Mesendoderm (in vitro differentiated cells): ENCODE measurements at regions not wholly inside any gene's neighbourhood (a gene's known extent, or its start where the extent isn't known, plus 50 kb on each side); places are given as distances from the start of the nearest gene placed in this dataset.
"Not testable (repeated sequence)": the region's sequence is repeated elsewhere in the genome, so short reads cannot be mapped to it uniquely, and the experiment has no call there.

Experiments
- DNase-seq: peaks from one replicate; pipeline ENCODE4 v3.0.0; 2013
- H2AK5ac ChIP-seq: 2 replicates; pipeline ENCODE4 v1.6.1; 2013; ENCODE audit warnings: low read length, inconsistent platforms
- H2BK120ac ChIP-seq: 2 replicates; pipeline ENCODE4 v1.6.1; 2013; ENCODE audit warnings: low read depth, mild to moderate bottlenecking, low read length, moderate library complexity, mixed read lengths
- H2BK15ac ChIP-seq: replicated peaks from 2 replicates; pipeline ENCODE4 v1.6.1; 2013; ENCODE audit warnings: low read depth, mild to moderate bottlenecking, moderate library complexity
- H2BK5ac ChIP-seq: 2 replicates; pipeline ENCODE4 v1.6.1; 2013; ENCODE audit warnings: low read length, inconsistent platforms
- H3K18ac ChIP-seq: 2 replicates; pipeline ENCODE4 v1.6.1; 2013; ENCODE audit warnings: mild to moderate bottlenecking, low read length, mixed read lengths
- H3K23ac ChIP-seq: one replicate; pipeline ENCODE4 v1.6.1; 2013; ENCODE audit warnings: low read length
- H3K27ac ChIP-seq: 2 replicates; pipeline ENCODE4 v1.5.1; 2013; ENCODE audit warnings: low read depth, mild to moderate bottlenecking, inconsistent platforms, low read length, moderate library complexity
- H3K27me3 ChIP-seq: 2 replicates; pipeline ENCODE4 v1.6.1; 2013; ENCODE audit warnings: low read length, control low read depth, mild to moderate bottlenecking, inconsistent platforms; ENCODE audit not compliant: insufficient read depth, poor library complexity
- H3K36me3 ChIP-seq: 2 replicates; pipeline ENCODE4 v1.6.1; 2013; ENCODE audit warnings: low read length, inconsistent platforms; ENCODE audit not compliant: control insufficient read depth, insufficient read depth
- H3K4ac ChIP-seq: one replicate; pipeline ENCODE4 v1.6.1; 2013; ENCODE audit warnings: low read depth, mild to moderate bottlenecking, low read length, moderate library complexity
- H3K4me1 ChIP-seq: 2 replicates; pipeline ENCODE4 v1.6.1; 2013; ENCODE audit warnings: low read depth, low read length, inconsistent platforms; ENCODE audit not compliant: control insufficient read depth
- H3K4me2 ChIP-seq: 2 replicates; pipeline ENCODE4 v1.6.1; 2013; ENCODE audit warnings: low read length
- H3K4me3 ChIP-seq: 2 replicates; pipeline ENCODE4 v1.5.1; 2013; ENCODE audit warnings: mild to moderate bottlenecking, low read length
- H3K56ac ChIP-seq: one replicate; pipeline ENCODE4 v1.6.1; 2013; ENCODE audit warnings: low read length
- H3K79me1 ChIP-seq: 2 replicates; pipeline ENCODE4 v1.6.1; 2013; ENCODE audit warnings: low read length, inconsistent platforms
- H3K79me2 ChIP-seq: 2 replicates; pipeline ENCODE4 v1.6.1; 2013; ENCODE audit warnings: mild to moderate bottlenecking, low read length; ENCODE audit not compliant: control insufficient read depth, insufficient read depth
- H3K9ac ChIP-seq: 2 replicates; pipeline ENCODE4 v1.6.1; 2013; ENCODE audit warnings: low read length, inconsistent platforms
- H4K5ac ChIP-seq: one replicate; pipeline ENCODE4 v1.6.1; 2013; ENCODE audit warnings: low read length
- H4K8ac ChIP-seq: one replicate; pipeline ENCODE4 v1.6.1; 2013; ENCODE audit warnings: low read depth, mild to moderate bottlenecking, control low read depth, low read length, moderate library complexity
- WGBS: extraction: QIAGEN DNeasy Blood & Tissue Kit; methylation state at CpG from one replicate; pipeline ENCODE4 v1.1.7; 2013; ENCODE audit warnings: low lambda C conversion rate, missing lambda C conversion rate; ENCODE audit not compliant: insufficient coverage; ENCODE audit errors: extremely low coverage; 5-methylcytosine and 5-hydroxymethylcytosine counted together

GRCh38 chr9:17881371-17881770 is 302.5 kb downstream of the SH3GL2 start:
- H3K79me2 ChIP-seq: no peaks in the 10 kb centered on the region
- H2BK15ac ChIP-seq: no peak overlapping the region
- H3K18ac ChIP-seq: no peak overlapping the region
- H3K9ac ChIP-seq: no peak overlapping the region
- H3K4me2 ChIP-seq: no peak overlapping the region
- no peaks in the 10 kb centered on the region for H3K79me1 ChIP-seq
- H3K27ac ChIP-seq: no peak overlapping the region
- H3K4ac ChIP-seq: no peak overlapping the region
- H3K4me1 ChIP-seq: no peaks in the 10 kb centered on the region
- no peak for DNase-seq
- H4K8ac ChIP-seq: no peak overlapping the region
- H2AK5ac ChIP-seq: no peak overlapping the region
- no peak overlapping the region for H2BK120ac ChIP-seq
- no peak overlapping the region for H3K56ac ChIP-seq
- no peak overlapping the region for H2BK5ac ChIP-seq
- no CpG with 5 or more reads among the region's 9 CpGs for WGBS
- no peak overlapping the region for H3K23ac ChIP-seq
- H3K36me3 ChIP-seq: no peaks in the 10 kb centered on the region
- H3K27me3 ChIP-seq: no peaks in the 10 kb centered on the region
- H3K4me3 ChIP-seq: no peak overlapping the region
- no peak overlapping the region for H4K5ac ChIP-seq

- DNase-seq: no peak
- Histone ChIP-seq H3K4me1 (no peaks in the 10 kb centered on the region), H3K18ac (no peak overlapping the region), H2BK5ac (no peak overlapping the region), H3K23ac (no peak overlapping the region), H3K4ac (no peak overlapping the region), H3K9ac (no peak overlapping the region), H3K27ac (no peak overlapping the region), H3K4me2 (no peak overlapping the region), H3K27me3 (no peaks in the 10 kb centered on the region), H3K4me3 (no peak overlapping the region), H3K79me2 (no peaks in the 10 kb centered on the region), H4K5ac (no peak overlapping the region), H2AK5ac (no peak overlapping the region), H2BK15ac (no peak overlapping the region), H3K79me1 (no peaks in the 10 kb centered on the region), H3K56ac (no peak overlapping the region), H2BK120ac (no peak overlapping the region), H3K36me3 (no peaks in the 10 kb centered on the region), H4K8ac (no peak overlapping the region)
- no CpG with 5 or more reads among the region's 2 CpGs for WGBS
These were observed 304.1 kb downstream of the SH3GL2 start for GRCh38 chr9:17882688-17883594.

GRCh38 chr9:17888066-17888465 is 309.2 kb downstream of the SH3GL2 start:
- H3K27ac ChIP-seq: no peak overlapping the region
- H3K9ac ChIP-seq: no peak overlapping the region
- WGBS: no CpG with 5 or more reads among the region's 4 CpGs
- H3K4me2 ChIP-seq: no peak overlapping the region
- DNase-seq: no peak
- H3K4me1 ChIP-seq: no peaks in the 10 kb centered on the region
- no peak overlapping the region for H2AK5ac ChIP-seq
- no peak overlapping the region for H3K4me3 ChIP-seq
- H3K36me3 ChIP-seq: no peaks in the 10 kb centered on the region
- no peak overlapping the region for H3K23ac ChIP-seq
- H3K56ac ChIP-seq: no peak overlapping the region
- H3K79me1 ChIP-seq: no peaks in the 10 kb centered on the region
- H2BK5ac ChIP-seq: no peak overlapping the region
- H4K5ac ChIP-seq: no peak overlapping the region
- H3K4ac ChIP-seq: no peak overlapping the region
- no peak overlapping the region for H3K18ac ChIP-seq
- no peak overlapping the region for H2BK120ac ChIP-seq
- H3K79me2 ChIP-seq: no peaks in the 10 kb centered on the region
- H4K8ac ChIP-seq: no peak overlapping the region
- H2BK15ac ChIP-seq: no peak overlapping the region
- no peaks in the 10 kb centered on the region for H3K27me3 ChIP-seq

GRCh38 chr9:17888964-17889363 is 310.1 kb downstream of the SH3GL2 start:
- H4K8ac ChIP-seq, H3K27ac ChIP-seq, H3K56ac ChIP-seq, DNase-seq, H3K23ac ChIP-seq, H2AK5ac ChIP-seq, H2BK5ac ChIP-seq, H3K4me2 ChIP-seq, H3K36me3 ChIP-seq, H2BK120ac ChIP-seq, H3K4me1 ChIP-seq, H3K4ac ChIP-seq, H3K4me3 ChIP-seq, H3K27me3 ChIP-seq, H4K5ac ChIP-seq, H3K9ac ChIP-seq, H2BK15ac ChIP-seq, H3K18ac ChIP-seq, H3K79me1 ChIP-seq, H3K79me2 ChIP-seq: not testable (repeated sequence)
- WGBS: no CpG with 5 or more reads among the region's 1 CpG

DNA sequence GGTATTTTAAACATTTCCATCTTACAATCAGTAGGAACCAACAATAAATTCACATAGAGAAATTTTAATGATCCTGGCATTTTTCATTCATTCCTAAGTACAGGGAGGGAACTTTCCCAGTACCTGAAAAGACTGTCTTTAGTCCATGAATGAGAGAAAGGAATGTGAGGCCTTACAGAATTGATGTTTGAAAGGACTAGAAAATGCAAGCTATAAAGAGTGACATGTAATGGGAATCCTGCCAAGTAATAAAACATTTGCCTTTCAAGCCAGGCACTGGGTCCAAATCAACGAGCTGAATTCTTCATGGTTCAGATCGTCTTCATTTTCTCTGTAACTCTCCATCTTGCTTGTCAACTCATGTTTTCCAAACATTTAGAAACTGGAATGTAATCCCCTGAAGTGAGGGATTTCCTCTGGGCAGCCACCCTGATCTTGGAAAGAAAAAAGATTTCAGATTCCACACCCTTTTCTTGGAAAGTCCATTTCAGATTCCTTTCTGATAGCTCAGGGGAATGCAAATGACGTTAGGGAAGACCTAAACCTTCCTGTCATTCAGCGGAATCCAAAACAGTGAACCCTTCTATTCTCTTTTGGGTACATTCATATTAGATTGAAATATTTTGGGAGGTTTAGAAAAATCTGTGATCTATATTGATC is 315.8 kb downstream of the SH3GL2 start:
- no peak overlapping the region for H4K5ac ChIP-seq
- H4K8ac ChIP-seq: no peak overlapping the region
- H3K9ac ChIP-seq: no peak overlapping the region
- H2BK15ac ChIP-seq: no peak overlapping the region
- H3K27ac ChIP-seq: no peak overlapping the region
- H2AK5ac ChIP-seq: no peak overlapping the region
- H3K36me3 ChIP-seq: no peaks in the 10 kb centered on the region
- no peaks in the 10 kb centered on the region for H3K27me3 ChIP-seq
- H3K4me1 ChIP-seq: no peaks in the 10 kb centered on the region
- no peak overlapping the region for H3K4me3 ChIP-seq
- H3K56ac ChIP-seq: no peak overlapping the region
- H3K4me2 ChIP-seq: no peak overlapping the region
- WGBS: no CpG with 5 or more reads among the region's 4 CpGs
- peak; percentile 36 for DNase-seq
- H3K18ac ChIP-seq: no peak overlapping the region
- H3K4ac ChIP-seq: no peak overlapping the region
- H3K79me2 ChIP-seq: no peaks in the 10 kb centered on the region
- H3K23ac ChIP-seq: no peak overlapping the region
- H2BK120ac ChIP-seq: no peak overlapping the region
- H3K79me1 ChIP-seq: no peaks in the 10 kb centered on the region
- H2BK5ac ChIP-seq: no peak overlapping the region
